GM19455 (cell line): ENCODE measurements at regions not wholly inside any gene's neighbourhood (a gene's known extent, or its start where the extent isn't known, plus 50 kb on each side); places are given as distances from the start of the nearest gene placed in this dataset.

Experiments used
- ATAC-seq: cut with Tn5 transposase; IDR thresholded peaks from one replicate; pipeline ENCODE4 v1.9.1; 2021; ENCODE audit not compliant: unreplicated experiment

DNA sequence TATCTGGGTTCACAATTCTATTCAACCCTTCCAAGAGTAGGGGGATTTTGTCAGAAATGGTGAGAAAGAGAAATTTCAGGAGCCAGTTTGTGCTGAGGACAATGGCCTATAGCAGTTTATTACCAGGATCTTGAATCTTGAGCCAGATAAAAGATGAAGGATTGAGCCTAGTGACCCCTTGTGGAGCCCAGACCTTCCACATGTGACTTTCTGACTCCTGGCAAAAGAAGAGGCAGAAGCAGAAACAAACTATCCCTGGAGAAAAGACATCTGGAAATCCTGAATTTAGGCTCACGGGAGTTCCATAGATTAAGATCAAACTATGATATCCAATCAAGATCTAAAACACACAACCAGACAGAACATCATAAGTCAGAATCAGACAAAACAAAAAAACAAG, 60.9 kb upstream of the CHRM2 start:
- no peak for ATAC-seq

DNA sequence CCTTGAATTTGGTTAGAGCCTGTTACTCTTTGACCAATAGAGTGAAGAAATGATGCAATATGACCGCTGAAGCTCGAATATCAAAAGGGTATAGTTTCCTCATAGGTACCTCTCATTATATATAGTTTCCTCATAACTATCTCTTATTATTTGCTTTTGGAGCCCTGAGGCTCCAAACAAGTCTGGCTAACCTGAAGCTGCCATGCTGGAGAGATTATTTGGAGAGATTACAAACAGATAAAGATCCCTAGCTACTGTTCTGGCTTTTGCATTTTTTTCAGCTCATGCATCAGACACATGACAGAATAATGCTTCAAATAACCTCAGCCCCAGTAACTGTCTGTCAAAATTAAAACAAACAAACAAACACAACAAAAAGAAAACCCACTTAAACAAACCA, 65.4 kb upstream of the CHRM2 start:
- no peak for ATAC-seq

GRCh38 chr7:136783934-136784333, 84.5 kb upstream of the CHRM2 start:
- ATAC-seq = no peak

DNA sequence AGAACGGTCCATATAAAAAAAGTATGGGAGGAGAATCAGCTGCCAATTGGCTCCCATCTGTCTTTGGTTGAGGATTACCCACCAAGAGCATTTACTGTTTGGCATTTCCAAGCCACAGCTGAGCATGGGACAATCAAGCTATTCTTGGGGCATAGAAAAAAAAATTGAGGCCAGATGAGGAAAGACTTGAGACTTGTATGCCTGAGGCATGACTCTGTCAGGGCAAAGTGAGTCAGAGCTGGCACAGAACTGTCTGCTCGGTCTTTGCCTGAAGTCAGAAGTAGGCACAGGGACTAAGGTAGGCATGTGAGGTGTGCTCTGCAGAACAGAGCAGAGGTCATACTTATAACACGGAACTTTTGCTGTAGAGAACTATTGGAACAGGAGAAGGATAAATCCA, 126.5 kb upstream of the CHRM2 start:
- no peak for ATAC-seq

GRCh38 chr7:136728945-136729344, 139.5 kb upstream of the CHRM2 start:
- ATAC-seq = no peak

- no peak for ATAC-seq
Measured at GRCh38 chr7:136726460-136726859, 142.0 kb upstream of the CHRM2 start.

- no peak for ATAC-seq
Measured at GRCh38 chr7:136717910-136718557, 150.4 kb upstream of the CHRM2 start.

DNA sequence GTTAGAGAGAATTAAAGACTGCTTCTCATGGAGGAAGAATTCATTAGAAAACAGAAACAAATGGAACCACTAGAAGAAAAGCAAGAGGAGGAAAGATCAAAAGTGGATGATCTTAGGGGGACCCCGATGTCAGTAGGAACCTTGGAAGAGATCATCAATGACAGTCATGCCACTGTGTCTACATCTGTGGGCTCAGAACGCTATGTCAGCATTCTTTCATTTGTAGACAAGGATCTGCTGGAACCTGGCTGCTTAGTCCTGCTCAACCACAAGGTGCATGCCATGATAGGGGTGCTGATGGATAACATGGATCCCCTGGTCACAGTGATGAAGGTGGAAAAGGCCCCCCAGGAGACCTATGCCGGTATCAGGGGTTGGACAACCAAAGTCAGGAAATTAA, 154.4 kb upstream of the CHRM2 start:
- no peak for ATAC-seq

DNA sequence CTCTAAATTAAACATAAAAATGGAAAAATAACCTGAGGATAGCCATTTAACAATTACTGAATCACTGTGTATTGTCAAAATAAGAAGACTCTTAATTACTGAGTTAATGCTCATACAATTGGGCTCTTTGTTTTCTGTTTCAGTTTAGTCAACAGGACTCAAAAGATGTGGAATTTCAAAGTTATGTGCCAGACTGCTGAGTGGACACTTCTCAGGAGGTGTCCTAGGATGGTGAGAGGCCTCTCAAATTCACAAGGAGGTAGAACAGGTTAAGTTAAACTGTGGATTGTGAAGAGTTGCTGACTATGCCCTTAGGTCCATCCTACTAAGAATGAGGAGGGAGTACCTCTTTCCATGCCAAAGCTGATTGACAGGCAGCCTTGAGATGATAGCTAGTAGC, 157.7 kb upstream of the CHRM2 start:
- no peak for ATAC-seq

- ATAC-seq = no peak
Measured at GRCh38 chr7:136709876-136710275, 158.6 kb upstream of the CHRM2 start.

DNA sequence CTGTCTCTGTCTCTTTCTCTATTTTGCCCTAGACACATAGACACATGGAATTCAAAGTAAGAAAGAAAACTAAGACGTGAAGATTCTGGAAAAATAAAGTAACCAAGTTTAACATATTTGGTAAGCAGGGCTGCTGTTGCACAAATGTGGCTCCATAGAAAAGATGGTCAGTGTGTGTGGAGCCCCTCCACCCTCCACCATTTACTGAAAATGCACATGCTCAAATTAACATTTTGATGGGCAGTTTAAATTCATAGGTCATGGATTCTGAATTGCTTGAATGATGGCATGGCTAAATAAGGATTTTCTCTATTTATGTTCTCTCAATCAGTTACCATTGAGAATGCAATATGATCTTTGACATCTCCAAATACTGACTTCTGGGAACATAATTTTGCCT, 165.5 kb upstream of the CHRM2 start:
- ATAC-seq = no peak

DNA sequence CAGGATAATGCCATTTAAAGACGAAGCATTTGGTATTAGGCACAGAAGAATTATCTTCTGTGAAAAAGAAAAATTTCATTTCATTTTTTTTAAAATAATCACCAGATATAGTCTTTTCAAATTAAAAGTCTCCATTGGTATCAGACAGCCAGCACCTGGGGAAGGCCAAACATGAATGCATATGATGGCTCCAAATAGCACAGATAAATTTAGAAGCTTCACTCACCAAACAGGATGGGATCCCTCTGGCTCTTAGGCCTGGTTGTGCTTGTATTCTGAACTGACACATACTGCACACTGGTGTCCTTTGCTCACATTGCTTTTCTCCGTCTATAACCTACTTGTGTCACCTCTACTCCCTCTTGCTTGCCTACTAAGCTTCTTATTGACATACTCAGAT, 169.5 kb upstream of the CHRM2 start:
- no peak for ATAC-seq

- no peak for ATAC-seq
Measured at GRCh38 chr7:136698231-136698630, 170.2 kb upstream of the CHRM2 start.

DNA sequence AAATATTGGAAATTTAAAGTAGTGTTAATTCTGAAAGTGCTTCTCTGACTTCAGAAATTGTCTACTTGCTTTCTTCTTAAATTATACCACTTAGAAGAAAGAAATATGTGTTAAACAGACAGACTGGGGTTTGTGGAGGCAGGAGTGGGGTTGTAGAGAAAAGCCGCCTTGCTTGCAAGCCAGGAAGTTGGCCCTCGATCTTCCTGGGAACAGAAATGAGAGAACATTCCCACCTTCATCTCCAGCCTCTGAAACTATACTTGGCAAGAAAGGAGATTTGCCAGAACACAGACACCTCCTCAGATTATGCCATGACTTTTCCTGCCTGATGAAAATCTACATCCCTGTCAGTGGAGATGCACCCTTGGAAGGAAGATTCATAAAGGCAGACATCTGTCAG, 171.2 kb upstream of the CHRM2 start:
- ATAC-seq = no peak

GRCh38 chr7:136693166-136694119, 175.0 kb upstream of the CHRM2 start:
- ATAC-seq = no peak

DNA sequence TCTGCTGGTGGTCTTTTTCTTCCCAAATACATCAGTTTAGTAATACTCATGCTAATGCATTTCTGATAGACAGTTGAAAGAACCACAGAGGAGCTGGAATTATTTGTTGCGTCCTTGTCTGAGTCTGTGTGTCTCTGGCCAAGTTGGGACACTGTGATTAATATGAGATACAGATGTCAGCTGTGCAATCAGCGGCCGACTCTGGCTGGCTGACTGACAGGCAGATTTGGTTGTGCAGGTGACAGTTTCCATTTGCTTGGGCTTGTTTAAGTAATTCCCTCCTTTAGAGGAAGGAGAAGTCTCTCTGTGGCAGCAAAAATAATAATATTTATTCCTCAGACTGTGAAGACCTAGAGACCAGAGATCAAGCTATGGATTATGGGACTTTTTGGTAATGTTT, 176.2 kb upstream of the CHRM2 start:
- ATAC-seq = no peak

DNA sequence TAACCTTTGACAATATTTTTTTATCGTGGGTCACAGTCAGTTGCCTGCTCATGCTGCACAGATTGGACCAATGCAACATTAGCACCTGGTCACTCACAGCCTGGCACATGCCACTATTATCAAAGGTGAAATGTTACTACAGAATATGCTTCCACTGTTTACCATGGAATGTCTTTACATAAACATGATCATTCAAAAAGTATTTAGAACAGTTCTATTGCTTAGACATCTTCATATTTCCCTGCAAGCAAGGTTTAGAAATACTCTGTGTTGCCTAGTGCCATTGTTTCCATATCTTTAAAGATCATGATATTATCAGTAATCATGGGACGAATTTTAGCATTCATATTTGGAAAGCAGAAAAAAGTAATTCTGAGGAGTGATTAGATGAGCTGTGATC, 179.9 kb upstream of the CHRM2 start:
- ATAC-seq = no peak

DNA sequence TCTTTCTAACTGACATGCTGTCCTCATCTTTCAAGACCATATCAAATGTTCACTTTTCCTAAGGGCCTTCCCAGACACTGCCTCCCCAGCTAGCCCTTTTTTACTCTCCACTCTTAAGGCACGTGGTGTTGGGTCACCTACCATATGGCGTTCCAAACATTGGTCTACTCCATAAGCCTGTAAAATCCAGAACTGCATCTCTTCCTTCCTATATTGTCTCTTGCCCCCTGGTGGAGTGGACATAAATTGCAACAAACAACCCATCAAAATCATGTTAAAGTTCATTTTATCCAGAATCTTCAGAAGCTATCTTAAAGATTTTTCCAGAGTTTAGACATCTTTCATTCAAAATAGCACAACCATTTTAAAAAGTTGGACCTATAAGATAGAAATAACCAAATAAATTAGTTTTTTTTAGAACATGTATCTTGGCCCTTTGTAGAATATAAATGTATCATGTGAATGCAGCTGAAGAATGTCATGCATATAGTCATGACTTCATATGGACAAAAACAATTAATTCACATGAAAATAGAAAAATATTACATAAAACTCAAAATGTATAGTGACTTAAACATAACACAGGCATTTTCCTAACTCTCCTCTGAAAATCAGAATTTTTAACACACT, 180.6 kb upstream of the CHRM2 start:
- ATAC-seq = no peak

- ATAC-seq = no peak
Measured at GRCh38 chr7:136685501-136686173, 182.8 kb upstream of the CHRM2 start.

DNA sequence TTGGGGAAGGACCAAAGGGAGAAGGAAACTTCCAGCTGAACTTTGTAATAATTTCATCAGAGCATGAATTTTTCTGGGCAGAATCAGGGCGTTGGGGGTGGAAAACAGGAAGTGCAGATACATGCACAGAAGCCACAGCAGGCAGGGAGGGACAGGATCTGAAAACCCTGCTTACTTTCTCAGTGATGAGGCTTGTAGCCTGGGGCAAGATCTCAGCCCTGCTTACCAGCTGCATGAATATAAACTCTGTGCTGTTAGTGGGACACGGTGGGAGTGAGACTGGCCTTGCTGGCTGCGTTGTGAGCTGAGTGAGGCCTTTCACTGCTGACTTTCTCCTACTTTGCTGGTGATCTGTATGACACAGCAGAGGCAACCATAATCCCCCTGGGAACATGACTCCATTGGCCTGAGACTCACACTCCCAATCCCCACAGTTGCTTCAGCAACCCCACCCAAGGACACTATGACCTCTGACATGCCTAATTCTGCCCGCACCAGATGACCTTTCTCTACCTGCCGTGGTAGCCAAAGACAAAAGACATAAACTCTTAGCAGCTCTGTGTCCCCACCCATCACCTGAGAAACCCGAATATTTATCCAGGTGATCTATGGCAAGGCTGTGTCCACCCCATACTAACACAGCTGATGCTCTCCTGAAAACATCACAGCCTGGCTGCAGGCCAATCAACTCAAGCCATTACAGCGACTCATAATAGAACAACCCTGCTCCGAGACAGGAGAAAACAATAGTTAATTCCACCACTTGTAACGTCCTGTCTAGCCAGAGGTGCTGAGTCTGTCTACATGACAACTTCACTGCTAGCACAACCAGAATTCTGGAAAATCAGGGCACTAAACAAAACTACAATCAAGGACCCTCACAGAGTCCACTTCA, 190.7 kb upstream of the CHRM2 start:
- peak; percentile 59 for ATAC-seq
